ENCODE measurements at regions not wholly inside any gene's neighbourhood (a gene's known extent, or its start where the extent isn't known, plus 50 kb on each side); places are given as distances from the start of the nearest gene placed in this dataset.

- Histone ChIP-seq H3K4me3 (no peak overlapping the region), H3K4me1 (ENCODE audit: low read depth) (no peaks in the 10 kb centered on the region), H3K36me3 (ENCODE audit: low read depth) (no peaks in the 10 kb centered on the region), H3K9me3 (no peaks in the 10 kb centered on the region)
- no peak for ATAC-seq
- no peak for DNase-seq
- intact Hi-C loops (cut with DNase I, micrococcal nuclease): no loop called here
- no peak for TF ChIP-seq CTCF (IDR thresholded peaks at IDR 0.05)
Observed at GRCh38 chr1:29906927-29907326, 670.6 kb downstream of the PTPRU start.

- no peaks in the 10 kb centered on the region for H3K9me3 ChIP-seq
- TF ChIP-seq CTCF (IDR thresholded peaks at IDR 0.05): no peak
- DNase-seq (no peak), ATAC-seq (no peak)
- no peaks in the 10 kb centered on the region for H3K36me3 ChIP-seq (ENCODE audit: low read depth)
- no peak overlapping the region for H3K4me3 ChIP-seq
- no peaks in the 10 kb centered on the region for H3K4me1 ChIP-seq (ENCODE audit: low read depth)
- intact Hi-C loops (cut with DNase I, micrococcal nuclease): no loop called here
Observed at GRCh38 chr1:29903548-29904166, 667.3 kb downstream of the PTPRU start.

GRCh38 chr1:29901624-29902325 lies 665.5 kb downstream of the PTPRU start:
- TF ChIP-seq CTCF (IDR thresholded peaks at IDR 0.05): no peak
- Histone ChIP-seq H3K36me3 (ENCODE audit: low read depth) (no peaks in the 10 kb centered on the region), H3K9me3 (no peaks in the 10 kb centered on the region), H3K4me1 (ENCODE audit: low read depth) (no peaks in the 10 kb centered on the region), H3K4me3 (no peak overlapping the region)
- DNase-seq (no peak), ATAC-seq (no peak)
- intact Hi-C loops (cut with DNase I, micrococcal nuclease): no loop called here

GRCh38 chr1:29900712-29901111 lies 664.4 kb downstream of the PTPRU start:
- intact Hi-C loops (cut with DNase I, micrococcal nuclease): no loop called here

GRCh38 chr1:29900104-29900679 lies 663.9 kb downstream of the PTPRU start:
- intact Hi-C loops (cut with DNase I, micrococcal nuclease): no loop called here
- no peaks in the 10 kb centered on the region for H3K9me3 ChIP-seq
- DNase-seq (no peak), ATAC-seq (no peak)
- no peak for TF ChIP-seq CTCF (IDR thresholded peaks at IDR 0.05)
- no peak overlapping the region for H3K4me3 ChIP-seq
- H3K36me3 ChIP-seq (ENCODE audit: low read depth): no peaks in the 10 kb centered on the region
- H3K4me1 ChIP-seq (ENCODE audit: low read depth): no peaks in the 10 kb centered on the region

More at GRCh38 chr1:29900712-29901111, 664.4 kb downstream of the PTPRU start:
- ATAC-seq (no peak), DNase-seq (no peak)
- Histone ChIP-seq H3K36me3 (ENCODE audit: low read depth) (no peaks in the 10 kb centered on the region), H3K9me3 (no peaks in the 10 kb centered on the region), H3K4me1 (ENCODE audit: low read depth) (no peaks in the 10 kb centered on the region), H3K4me3 (no peak overlapping the region)
- no peak for TF ChIP-seq CTCF (IDR thresholded peaks at IDR 0.05)

All from mucosa of descending colon (tissue), 3 donors.